NCI-H1930 (cell line): ENCODE measurements at regions not wholly inside any gene's neighbourhood (a gene's known extent, or its start where the extent isn't known, plus 50 kb on each side); places are given as distances from the start of the nearest gene placed in this dataset.
"Not testable (repeated sequence)": the region's sequence is repeated elsewhere in the genome, so short reads cannot be mapped to it uniquely, and the experiment has no call there.

Experiments
- DNase-seq, 2 experiments: peaks; one replicate each; lab custom pipeline; 2025; lab: John Stamatoyannopoulos, UW

DNA sequence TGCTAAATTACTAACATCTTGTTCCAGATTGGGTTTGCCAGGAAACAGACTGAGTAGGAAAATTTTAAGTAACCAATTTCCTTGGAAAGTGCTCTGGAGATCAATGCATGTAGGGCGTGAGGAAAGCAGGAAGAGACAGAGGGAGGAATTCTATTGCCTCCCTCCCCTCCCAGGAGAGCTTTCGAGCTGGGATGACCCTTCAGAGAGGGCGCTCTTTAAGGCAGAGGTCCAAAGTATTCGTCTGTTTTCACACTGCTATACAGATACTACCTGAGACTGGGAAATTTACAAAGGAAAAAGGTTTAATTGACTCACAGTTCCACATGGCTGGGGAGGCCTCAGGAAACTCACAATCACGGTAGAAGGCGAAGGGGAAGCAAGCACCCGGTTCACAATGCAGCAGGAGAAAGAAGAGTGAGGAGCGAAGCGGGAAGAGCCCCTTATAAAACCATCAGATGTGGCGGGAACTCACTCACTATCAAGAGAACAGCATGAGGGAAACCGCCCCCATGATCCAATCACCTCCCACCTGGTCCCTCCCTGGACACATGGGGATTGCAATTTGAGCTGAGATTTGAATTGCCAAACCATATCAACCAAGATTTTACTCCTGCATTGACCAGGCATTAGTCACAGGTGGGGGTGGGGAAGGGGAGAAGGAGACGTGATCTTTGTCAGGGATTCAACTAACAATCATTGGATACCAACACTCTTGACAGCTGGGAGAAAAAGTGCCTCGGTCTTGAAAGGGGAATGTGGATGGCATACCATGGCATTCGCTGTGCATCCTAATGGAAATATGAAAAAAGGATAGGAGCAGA, 63.8 kb downstream of the SLITRK2 start:
- DNase-seq, result no peak

DNA sequence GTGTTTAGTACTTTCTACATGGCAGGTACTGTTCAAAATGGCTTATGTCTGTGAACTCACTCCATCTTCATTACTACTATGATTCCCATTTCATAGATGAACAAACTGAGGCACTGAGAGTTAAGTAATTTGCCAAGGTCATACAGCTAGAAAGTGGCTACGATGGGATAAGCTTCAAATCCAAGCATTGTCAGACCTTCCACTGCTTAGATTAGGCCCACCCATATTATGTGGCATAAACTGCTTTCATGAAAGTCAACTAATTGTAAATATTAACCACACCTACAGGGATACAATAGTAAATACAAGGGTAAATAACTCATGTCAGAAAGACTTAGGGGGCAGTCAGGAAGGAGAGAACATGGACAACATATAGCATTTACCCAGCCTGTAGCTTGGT, 68.8 kb downstream of the SLITRK2 start:
- no peak for DNase-seq

DNA sequence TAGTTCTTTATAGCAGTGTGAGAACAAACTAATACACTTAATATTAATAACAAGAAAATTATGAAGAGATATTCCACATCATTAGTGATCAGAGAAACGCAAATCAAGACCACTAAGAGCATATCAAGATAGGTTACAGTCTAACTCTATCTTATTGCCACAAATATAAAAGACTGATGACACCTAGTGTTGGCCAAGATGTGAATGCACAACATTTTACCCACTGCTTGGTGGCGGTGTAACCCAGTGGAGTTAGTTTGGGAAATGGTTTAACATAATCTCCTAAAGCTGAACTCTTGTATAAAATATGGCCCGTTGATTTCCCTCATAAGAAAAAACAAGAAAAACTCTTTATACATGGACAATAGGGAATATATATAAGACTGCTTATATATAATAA, 92.4 kb downstream of the SLITRK2 start:
- DNase-seq, result no peak

DNA sequence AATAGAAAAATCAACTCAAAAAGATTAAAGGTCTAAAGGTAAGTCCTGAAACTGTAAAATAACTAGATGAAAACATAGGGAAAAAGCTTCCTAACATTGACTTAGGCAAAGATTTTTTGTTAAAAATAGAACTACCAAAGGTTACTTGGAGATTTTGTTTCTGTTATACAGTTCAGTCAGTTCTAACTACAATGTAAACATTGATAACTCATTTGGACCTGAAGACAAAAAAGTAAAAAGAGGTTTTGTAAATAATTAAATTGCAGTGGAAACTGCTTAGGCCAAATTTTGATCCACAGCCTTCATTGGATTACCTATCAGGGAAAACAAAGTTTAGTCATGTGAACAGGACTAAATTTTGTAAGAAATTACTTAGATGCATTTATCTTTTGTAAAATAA, 101.8 kb downstream of the SLITRK2 start:
- no peak for DNase-seq

DNA sequence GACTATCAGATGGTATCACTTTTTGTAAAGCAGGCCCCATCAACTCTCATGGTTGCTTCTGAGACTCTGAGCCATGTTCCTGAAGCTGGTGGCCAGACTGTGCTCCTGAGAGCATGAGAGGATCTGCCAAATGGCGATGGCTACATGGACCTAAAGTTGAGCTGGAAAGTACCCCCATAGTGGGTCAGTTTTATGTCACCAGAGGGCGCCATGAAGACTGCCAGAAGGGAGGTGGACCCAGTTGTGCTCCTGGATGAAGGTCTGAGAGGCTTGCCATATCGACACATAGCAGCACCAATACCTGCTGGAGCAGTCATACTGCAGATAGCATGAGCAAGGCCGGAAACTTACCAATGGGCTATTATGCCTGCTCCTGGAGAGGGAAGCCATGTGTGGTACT, 105.7 kb downstream of the SLITRK2 start:
- DNase-seq, result no peak

DNA sequence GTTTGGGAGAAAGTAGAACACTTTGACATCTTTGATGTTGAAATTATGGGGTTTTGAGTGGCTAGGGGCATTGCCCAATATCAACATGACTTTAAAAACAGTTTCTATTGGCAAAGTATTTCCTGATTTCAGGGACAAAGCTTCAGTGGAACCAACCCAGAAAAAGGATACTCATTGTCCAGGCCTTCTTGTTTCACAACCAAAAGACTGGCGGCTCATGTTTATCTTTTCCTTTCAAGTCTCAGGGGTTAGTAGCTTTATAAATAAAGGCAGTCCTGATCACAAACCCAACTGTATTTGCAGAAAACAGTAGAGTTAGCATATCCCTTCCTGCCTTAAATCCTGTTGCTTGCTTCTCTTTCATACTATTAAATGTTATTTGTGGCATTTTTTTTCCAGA, 119.1 kb downstream of the SLITRK2 start:
- DNase-seq, result no peak

DNA sequence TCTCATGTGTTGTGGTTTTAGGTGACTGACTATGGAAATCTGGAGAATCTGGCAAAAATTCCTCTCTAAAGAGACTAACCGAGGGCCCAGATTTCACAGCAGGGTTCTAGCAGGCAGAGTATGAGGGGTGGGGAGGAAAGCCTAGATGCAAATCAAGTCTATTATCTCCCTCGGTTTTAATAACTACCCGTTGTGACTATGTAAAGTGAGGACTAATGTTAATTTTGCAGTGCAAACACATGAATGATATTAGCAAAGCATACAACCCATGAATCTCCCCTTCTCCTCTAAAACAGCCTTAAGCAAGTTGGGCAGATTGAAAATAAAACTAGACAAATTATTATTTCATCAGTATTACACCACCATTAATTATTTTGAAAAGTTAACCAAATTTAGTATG, 131.4 kb downstream of the SLITRK2 start:
- no peak for DNase-seq

DNA sequence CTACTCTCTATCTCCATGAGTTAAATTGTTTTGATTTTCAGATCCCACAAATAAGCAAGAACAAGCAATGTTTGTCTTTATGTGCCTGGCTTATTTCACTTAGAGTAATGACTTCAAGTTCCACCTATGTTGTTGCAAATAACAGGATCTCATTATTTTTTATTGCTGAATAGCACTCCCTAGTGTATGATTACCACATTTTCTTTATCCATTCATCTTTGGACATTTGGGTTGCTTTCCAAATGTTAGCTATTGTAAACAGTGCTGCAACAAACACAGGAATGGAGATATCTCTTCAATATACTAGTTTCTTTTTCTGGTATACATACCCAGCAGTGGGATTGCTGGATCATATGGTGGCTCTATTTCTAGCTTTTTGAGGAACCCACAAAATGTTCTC, 136.0 kb downstream of the SLITRK2 start:
- no peak for DNase-seq

DNA sequence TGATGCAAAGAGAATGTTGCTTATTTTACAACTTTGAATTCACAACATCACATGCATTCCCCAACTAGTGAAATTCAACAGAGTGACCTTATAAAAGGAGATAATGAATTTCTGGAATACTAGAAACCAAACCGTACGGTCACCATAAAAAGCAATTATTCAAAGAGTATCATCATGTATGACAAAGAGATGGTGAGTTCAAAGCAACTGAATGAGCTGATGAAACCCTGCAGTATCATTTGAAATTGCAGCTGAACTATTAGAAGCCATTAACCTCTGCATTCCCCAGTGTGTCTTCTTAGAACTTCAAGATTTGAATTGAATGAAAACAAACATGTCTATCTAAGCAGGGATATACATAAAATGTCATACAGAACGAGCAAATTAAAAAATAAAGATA, 172.4 kb downstream of the SLITRK2 start:
- peak in 1 of 2 experiments; percentile 3 for DNase-seq

DNA sequence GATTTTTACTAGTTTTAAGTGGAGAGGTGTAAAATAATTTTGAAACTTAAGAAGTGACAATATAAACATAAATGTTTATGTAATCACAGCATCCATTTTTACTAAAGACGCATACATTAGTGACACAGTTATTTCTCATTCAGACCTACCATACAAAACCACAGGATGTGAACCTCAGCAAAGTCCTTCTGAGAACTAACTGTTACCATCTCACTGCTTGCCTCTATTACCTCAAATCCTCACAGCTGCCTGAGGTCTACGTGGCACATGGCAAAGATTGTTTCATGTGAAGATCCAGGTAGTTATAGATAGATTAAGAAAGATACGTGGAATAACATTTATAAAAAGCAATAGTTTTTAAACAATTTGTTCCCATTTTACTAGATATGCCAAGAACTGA, 189.0 kb downstream of the SLITRK2 start:
- no peak for DNase-seq

DNA sequence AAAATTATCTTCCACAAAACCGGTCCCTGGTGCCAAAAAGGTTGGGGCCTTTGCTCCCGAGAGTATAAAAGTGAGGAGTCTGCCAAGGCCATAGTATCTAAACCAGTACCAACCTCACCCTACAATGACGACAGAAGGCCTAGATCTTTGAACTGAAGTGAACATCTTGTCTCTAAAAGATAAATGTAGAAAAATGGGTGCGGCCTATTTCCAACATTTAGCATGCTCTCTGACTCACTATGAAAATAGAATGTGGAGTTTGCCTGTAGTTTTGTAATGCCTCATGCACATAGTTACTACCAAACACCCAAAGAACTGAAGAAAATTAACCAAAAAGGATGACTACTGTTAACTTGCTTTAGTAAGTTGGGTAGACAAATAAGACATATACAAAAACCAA, 218.4 kb downstream of the SLITRK2 start:
- no peak for DNase-seq

DNA sequence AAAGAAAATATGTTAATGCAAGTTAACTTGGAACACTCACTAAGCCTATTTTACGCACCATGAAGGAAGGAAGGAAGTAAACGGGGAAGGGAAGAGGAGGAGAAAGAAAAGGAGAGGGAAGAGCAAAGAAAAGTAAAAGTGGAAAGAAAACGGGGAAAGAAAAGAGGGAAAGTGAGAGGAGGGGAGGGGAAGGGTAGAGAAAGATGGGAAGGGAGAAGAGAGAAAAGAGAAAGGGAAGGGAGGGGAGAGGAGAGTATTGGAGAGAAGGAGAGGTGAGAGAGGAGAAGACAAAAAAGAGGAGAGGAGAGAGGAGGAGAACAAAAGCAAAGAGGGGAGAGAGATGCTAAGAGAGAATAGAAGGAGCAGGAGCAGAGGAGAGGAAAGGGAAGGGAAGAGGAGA, 224.1 kb downstream of the SLITRK2 start:
- no peak for DNase-seq

DNA sequence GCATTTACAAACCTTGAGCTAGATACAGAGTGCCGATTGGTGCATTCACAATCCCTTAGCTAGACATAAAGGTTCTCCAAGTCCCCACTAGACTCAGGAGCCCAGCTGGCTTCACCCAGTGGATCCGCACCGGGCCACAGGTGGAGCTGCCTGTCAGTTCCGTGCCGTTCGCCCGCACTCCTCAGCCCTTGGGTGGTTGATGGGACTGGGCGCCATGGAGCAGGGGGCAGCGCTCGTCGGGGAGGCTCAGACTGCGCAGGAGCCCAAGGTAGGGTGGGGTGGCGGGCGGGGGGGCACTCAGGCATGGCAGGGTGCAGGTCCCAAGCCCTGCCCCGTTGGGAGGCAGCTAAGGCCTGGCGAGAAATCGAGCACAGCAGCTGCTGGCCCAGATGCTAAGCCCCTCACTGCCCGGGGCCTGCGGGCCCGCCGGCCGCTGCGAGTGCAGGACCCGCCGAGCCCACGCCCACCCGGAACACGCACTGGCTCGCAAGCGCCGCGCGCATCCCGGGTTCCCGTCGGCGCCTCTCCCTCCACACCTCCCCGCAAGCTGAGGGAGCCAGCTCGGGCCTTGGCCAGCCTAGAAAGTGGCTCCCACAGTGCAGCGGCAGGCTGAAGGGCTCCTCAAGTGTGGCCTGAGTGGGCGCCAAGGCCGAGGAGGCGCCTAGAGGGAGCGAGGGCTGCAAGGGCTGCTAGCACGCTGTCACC, 228.5 kb downstream of the SLITRK2 start:
- DNase-seq, result not testable (repeated sequence)

DNA sequence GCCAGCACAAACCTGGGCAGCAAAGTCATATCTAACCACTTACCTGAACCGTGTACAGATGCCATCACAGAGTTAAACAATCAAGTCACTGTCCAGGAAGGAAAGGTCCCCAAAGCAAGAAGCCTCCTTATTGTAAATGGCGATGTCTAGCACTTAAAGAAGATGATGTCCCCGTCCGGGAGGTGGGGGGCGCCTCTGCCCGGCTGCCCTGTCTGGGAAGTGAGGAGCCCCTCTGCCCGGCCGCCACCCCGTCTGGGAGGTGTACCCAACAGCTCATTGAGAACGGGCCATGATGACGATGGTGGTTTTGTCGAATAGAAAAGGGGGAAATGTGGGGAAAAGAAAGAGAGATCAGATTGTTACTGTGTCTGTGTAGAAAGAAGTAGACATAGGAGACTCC, 231.9 kb downstream of the SLITRK2 start:
- not testable (repeated sequence) for DNase-seq

DNA sequence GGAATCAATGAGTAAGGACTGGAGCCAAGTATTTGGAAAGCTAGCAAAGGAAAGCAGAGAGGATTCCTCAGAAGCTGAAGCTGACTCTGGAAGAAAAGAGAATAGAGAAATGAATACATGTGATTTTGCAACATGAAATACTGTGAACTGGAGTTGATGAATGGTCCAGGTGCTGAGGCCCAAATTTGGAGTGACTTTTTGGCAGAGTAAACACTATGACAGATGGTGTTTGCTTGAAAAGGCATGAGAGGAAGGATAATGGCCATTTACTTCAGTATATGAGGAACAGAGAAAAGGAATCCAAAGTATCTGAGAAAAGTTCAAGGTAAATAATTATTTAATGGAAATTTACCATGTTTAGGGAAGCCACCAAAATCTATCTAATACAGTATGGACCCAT, 236.7 kb downstream of the SLITRK2 start:
- no peak for DNase-seq

DNA sequence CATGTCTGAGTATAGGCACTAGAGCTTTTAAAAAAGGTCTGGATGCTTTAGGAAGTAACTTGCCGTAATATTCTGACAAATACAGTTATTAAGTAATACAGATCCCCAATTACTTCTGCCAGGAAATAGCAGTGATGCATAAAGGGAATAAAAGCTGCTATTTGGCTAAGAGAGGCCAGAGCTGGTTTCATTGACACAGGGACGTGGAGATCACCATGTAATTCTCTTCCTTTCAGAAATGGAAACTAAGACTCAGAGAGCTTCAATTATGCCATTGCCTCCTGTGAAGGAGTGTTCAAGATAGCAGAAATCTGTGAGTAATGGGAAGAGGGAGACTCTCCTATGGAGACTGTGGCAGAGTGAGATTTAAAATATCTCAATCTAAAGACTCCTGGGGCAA, 238.1 kb downstream of the SLITRK2 start:
- DNase-seq, result no peak

DNA sequence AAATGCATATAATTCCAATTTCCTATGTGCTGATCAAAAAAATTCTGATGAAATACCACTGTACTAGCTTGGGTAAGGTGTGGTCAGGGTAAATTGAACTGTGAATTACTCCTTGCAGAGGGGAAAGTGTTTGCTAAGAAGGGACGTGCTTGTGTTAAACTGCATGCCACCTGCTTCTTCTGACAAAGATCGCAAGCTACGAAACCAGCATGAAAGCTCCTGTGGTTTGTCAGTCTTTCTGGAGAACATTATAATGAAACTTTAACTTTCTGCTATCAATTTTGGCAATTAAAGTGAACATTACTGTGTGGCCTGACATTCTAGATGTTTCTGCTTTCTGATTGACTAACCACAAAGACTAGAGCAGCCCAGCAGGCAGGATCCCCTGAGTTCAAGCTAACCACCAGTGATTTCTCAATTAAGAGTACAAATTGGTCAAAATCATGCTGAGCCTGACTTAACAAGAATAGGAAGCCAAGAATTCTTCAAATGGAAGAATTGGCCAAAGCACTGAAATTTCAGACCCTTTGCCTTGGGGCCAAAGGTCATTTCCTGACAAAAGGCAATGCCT, 239.0 kb downstream of the SLITRK2 start:
- DNase-seq, result no peak

DNA sequence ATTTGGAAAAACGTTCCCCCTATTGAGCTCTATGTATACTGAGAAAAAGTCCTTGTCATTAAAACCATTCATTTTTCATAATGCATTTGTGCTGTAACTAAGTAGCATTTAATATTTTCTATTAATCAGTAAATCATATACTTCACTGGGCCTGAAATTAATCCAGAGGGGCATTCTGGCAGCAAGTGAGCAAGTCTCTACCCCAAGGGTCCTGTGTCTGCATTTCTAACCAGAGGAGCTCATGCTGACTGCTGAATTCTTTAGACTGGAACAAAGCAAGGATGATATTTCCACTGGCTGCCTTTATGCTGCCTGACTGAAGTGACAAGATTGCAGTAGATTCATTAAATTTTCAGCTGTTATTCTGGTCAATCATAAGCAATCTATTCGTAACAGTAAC, 246.5 kb downstream of the SLITRK2 start:
- no peak for DNase-seq

DNA sequence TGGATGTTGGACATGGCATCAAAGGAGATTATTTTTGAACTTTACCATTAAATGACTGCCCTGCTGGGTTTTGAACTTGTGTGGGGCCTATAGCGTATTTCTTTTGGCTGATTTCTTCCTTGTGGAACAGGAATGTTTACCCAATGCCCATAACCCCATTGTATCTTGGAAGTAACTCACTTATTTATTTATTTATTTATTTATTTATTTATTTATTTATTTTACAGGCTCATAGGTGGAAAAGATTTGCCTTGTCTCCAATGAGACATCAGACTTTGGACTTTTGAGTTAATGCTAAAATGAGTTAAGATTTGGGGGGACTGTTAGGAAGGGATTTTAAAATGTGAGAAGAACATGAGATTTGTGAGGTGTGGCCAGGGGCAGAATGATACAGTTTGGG, 273.1 kb downstream of the SLITRK2 start:
- DNase-seq, result no peak

DNA sequence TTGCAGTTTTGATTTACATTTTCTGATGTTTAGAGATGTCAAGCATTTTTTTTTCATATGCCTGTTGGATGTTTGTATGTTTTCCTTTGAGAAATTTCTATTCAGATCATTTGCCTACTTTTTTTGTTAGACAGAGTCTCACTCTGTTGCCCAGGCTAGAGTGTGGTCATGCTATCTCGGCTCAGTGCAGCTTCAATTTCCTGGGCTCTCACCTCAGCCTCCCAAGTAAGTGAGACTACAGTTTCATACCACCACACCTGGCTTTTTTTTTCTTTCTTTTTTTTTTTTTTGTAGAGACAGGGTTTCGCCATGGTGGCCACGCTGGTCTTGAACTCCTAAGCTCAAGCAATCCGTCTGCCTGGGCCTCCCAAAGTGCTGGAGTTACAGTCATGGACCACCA, 291.7 kb downstream of the SLITRK2 start:
- DNase-seq, result no peak

DNA sequence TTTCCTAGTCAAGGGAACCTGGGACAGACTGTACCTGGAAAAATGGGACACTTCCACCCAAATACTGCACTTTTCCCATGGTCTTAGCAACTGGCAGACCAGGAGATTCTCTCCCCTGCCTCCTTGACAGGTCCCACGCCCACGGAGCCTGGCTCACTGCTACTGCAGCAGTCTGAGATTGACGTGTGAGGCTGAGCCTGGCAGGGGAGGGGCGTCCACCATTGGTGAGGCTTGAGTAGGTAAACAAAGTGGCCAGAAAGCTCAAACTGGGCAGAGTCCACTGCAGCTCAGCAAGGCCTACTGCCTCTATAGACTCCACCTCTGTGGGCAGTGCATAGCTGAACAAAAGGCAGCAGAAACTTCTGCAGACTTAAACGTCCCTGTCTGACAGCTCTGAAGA, 301.4 kb downstream of the SLITRK2 start:
- DNase-seq, result not testable (repeated sequence)

DNA sequence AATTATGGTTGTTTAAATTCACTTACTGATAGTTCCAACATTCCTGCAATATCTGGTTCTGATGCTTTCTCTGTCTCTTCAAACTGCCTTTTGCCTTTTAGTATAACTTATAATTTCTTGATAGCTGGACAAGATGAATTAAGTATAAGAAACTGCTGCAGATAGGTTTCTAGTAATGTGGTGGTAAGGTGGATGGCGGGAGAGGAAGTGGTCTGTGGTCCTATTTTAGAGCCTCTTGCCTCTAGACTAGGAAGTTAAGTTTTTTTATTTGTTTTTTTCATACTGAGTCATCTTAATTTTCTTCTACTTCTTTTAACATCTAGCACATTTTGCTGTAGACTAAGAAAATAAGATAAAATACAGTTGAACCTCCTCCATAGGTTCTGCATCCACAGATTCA, 310.0 kb downstream of the SLITRK2 start:
- DNase-seq, result no peak

DNA sequence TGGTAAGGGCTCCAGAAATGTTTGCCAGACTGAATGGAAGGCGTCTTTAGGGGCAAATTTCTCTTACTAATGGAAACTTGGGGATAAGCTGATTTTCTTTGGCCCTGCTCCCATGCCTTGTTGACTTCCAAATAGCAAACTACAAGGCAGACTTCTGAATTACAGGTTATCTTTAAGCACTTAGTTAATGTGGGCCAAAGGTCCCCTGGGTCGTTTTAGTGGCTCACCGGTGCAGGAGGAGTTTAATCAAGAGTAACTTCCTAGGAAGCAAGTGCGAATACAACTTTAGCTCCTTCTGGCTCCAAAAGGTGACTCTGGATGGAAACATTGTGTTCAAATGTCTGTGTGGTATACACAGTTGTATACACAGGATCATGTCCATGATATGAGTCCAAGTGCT, 323.6 kb downstream of the SLITRK2 start:
- no peak for DNase-seq
